ENCODE measurements at regions not wholly inside any gene's neighbourhood (a gene's known extent, or its start where the extent isn't known, plus 50 kb on each side); places are given as distances from the start of the nearest gene placed in this dataset.

- TF ChIP-seq ZNF274 (IDR thresholded peaks at IDR 0.05; ENCODE audit: low read depth, low read length) (no peak), SUZ12 (IDR thresholded peaks at IDR 0.05; ENCODE audit: extremely low read depth, insufficient read depth, insufficient read length) (no peak), YY1 (IDR thresholded peaks at IDR 0.05; ENCODE audit: insufficient read depth, insufficient read length) (no peak)
Observed at GRCh38 chr11:80194016-80194415, 753.2 kb upstream of the TENM4 start.
